Hepatic stellate cell (primary cell): ENCODE measurements at regions not wholly inside any gene's neighbourhood (a gene's known extent, or its start where the extent isn't known, plus 50 kb on each side); places are given as distances from the start of the nearest gene placed in this dataset.

Source experiments
- DNase-seq: peaks from one replicate; pipeline ENCODE4 v3.0.0; 2011; ENCODE audit warnings: low spot score

- no peak for DNase-seq
These were observed 796.0 kb upstream of the CHD1 start for GRCh38 chr5:99724732-99725290.

- DNase-seq, result no peak
These were observed 792.7 kb upstream of the CHD1 start for GRCh38 chr5:99721506-99721905.

GRCh38 chr5:99715921-99716320 lies 787.1 kb upstream of the CHD1 start:
- no peak for DNase-seq

- DNase-seq, result no peak
These were observed 777.4 kb upstream of the CHD1 start for GRCh38 chr5:99706160-99706559.

GRCh38 chr5:99702565-99702964 lies 773.8 kb upstream of the CHD1 start:
- no peak for DNase-seq

- DNase-seq, result no peak
These were observed 766.1 kb upstream of the CHD1 start for GRCh38 chr5:99694884-99695283.

GRCh38 chr5:99686538-99686937 lies 757.7 kb upstream of the CHD1 start:
- DNase-seq, result no peak

GRCh38 chr5:99675974-99676373 lies 747.2 kb upstream of the CHD1 start:
- no peak for DNase-seq

- DNase-seq, result no peak
These were observed 745.3 kb upstream of the CHD1 start for GRCh38 chr5:99674101-99674500.

GRCh38 chr5:99664972-99665371 lies 736.2 kb upstream of the CHD1 start:
- no peak for DNase-seq

- DNase-seq, result no peak
These were observed 722.5 kb upstream of the CHD1 start for GRCh38 chr5:99651298-99651697.

GRCh38 chr5:99646011-99646647 lies 717.3 kb upstream of the CHD1 start:
- DNase-seq, result no peak

- no peak for DNase-seq
These were observed 716.0 kb upstream of the CHD1 start for GRCh38 chr5:99644822-99645221.

- DNase-seq, result no peak
These were observed 711.8 kb upstream of the CHD1 start for GRCh38 chr5:99640646-99641045.

GRCh38 chr5:99639905-99640304 lies 711.1 kb upstream of the CHD1 start:
- DNase-seq, result no peak

GRCh38 chr5:99636663-99637062 lies 707.9 kb upstream of the CHD1 start:
- no peak for DNase-seq

- no peak for DNase-seq
These were observed 693.2 kb upstream of the CHD1 start for GRCh38 chr5:99621772-99622681.

GRCh38 chr5:99617335-99617734 lies 688.5 kb upstream of the CHD1 start:
- DNase-seq, result no peak

GRCh38 chr5:99614888-99615287 lies 686.1 kb upstream of the CHD1 start:
- no peak for DNase-seq

- no peak for DNase-seq
These were observed 678.3 kb upstream of the CHD1 start for GRCh38 chr5:99607124-99607523.

- DNase-seq, result no peak
These were observed 677.1 kb upstream of the CHD1 start for GRCh38 chr5:99605904-99606303.

- DNase-seq, result no peak
These were observed 672.1 kb upstream of the CHD1 start for GRCh38 chr5:99600952-99601351.

GRCh38 chr5:99590806-99591205 lies 662.0 kb upstream of the CHD1 start:
- DNase-seq, result no peak
